ENCODE measurements at regions not wholly inside any gene's neighbourhood (a gene's known extent, or its start where the extent isn't known, plus 50 kb on each side); places are given as distances from the start of the nearest gene placed in this dataset.

GRCh38 chr5:62198421-62198820 is 107.6 kb upstream of the KIF2A start:
- TF ChIP-seq, protein P1, sequence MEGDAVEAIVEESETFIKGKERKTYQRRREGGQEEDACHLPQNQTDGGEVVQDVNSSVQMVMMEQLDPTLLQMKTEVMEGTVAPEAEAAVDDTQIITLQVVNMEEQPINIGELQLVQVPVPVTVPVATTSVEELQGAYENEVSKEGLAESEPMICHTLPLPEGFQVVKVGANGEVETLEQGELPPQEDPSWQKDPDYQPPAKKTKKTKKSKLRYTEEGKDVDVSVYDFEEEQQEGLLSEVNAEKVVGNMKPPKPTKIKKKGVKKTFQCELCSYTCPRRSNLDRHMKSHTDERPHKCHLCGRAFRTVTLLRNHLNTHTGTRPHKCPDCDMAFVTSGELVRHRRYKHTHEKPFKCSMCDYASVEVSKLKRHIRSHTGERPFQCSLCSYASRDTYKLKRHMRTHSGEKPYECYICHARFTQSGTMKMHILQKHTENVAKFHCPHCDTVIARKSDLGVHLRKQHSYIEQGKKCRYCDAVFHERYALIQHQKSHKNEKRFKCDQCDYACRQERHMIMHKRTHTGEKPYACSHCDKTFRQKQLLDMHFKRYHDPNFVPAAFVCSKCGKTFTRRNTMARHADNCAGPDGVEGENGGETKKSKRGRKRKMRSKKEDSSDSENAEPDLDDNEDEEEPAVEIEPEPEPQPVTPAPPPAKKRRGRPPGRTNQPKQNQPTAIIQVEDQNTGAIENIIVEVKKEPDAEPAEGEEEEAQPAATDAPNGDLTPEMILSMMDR (conservative IDR thresholded peaks at IDR 0.05): no peak
- 89 to 100% methylated on average over 1 to 2 of the region's 2 CpGs for WGBS, 2 experiments (ENCODE audit: insufficient coverage in 1 of 2, insufficient read length in 1 of 2)
- Histone ChIP-seq H3K36me3 (ENCODE audit: control insufficient read depth, insufficient read depth, low read length) (no peaks in the 10 kb centered on the region), H3K4me3 (ENCODE audit: low read length) (no peak overlapping the region), H3K27ac (ENCODE audit: low read depth, low read length) (no peak overlapping the region), H3K4me1 (ENCODE audit: control insufficient read depth, insufficient read depth, low read length) (no peaks in the 10 kb centered on the region), H3K9ac (ENCODE audit: extremely low read depth, low read length, poor library complexity, severe bottlenecking) (no peak overlapping the region), H3K9me3 (ENCODE audit: control insufficient read depth, low read length) (peaks cover 15% of the 10 kb centered on the region), H3K27me3 (ENCODE audit: control insufficient read depth, insufficient read depth, low read length, poor library complexity, severe bottlenecking) (no peaks in the 10 kb centered on the region)
- Mint-ChIP-seq H3K27me3 (ENCODE audit: insufficient read depth) (peaks cover 3% of the 10 kb centered on the region), H3K4me3 (no peak overlapping the region), H3K36me3 (ENCODE audit: low read depth) (peaks cover 3% of the 10 kb centered on the region), H3K4me1 (no peaks in the 10 kb centered on the region), H3K27ac (no peak overlapping the region), H3K9me3 (peaks cover 10% of the 10 kb centered on the region)
- no peak for DNase-seq

DNA sequence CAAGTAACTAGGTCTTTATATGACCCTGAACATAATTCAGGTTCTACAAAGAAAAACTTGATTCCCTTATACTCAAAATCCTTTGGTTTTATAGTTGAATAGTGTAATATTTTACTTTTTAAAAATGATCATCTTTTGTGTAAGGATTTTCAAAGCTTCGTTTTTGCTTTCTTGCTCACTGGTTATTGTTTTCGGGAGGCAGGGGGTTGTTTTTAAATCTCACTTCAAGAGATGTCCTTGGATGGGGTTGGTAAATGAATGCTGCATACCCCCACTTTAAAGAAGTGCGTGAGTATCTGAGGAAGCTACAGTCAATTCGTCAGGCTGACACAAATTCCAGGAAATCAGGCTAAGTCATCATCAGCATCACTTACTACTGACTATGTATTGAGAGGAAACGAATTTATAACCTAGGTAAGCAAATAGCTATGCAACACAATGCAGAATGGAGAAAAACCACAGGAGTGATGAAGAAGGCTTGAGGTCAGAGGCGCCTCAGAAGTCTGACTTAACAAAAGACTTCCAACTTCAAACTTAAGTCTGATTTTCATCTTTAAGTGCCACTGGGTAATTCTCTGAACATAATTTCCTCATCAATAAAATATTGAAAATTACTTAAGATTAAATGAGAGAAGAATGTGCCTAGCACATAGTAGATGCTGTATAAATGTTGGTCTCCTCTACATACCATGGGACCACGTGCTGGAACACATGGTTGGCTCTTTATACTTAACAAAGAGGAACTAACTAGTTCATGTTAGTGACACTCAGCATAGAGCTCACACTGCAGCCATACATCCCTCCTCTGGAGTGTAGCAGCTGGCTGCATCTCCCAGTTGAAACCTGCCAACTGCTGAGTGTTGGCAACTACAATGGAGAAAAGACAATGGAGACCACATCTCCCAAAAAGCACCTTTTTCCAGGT is 106.0 kb upstream of the KIF2A start:
- H3K27me3 Mint-ChIP-seq (ENCODE audit: insufficient read depth): no peaks in the 10 kb centered on the region

GRCh38 chr5:62206150-62206829 is 99.7 kb upstream of the KIF2A start:
- Mint-ChIP-seq H3K27ac (no peak overlapping the region), H3K4me1 (peaks cover 17% of the 10 kb centered on the region), H3K4me3 (no peak overlapping the region), H3K36me3 (ENCODE audit: low read depth) (no peaks in the 10 kb centered on the region), H3K27me3 (ENCODE audit: insufficient read depth) (no peaks in the 10 kb centered on the region), H3K9me3 (no peaks in the 10 kb centered on the region)
- no peak overlapping the region for H3K27ac ChIP-seq (ENCODE audit: low read depth, low read length)
- no peaks in the 10 kb centered on the region for H3K27me3 ChIP-seq (ENCODE audit: control insufficient read depth, insufficient read depth, low read length, poor library complexity, severe bottlenecking)
- H3K4me3 ChIP-seq (ENCODE audit: low read length): no peak overlapping the region
- H3K36me3 ChIP-seq (ENCODE audit: control insufficient read depth, insufficient read depth, low read length): no peaks in the 10 kb centered on the region
- H3K9ac ChIP-seq (ENCODE audit: extremely low read depth, low read length, poor library complexity, severe bottlenecking): no peak overlapping the region
- peaks cover 3% of the 10 kb centered on the region for H3K4me1 ChIP-seq (ENCODE audit: control insufficient read depth, insufficient read depth, low read length)
- TF ChIP-seq, protein P1 (conservative IDR thresholded peaks at IDR 0.05): peak; percentile 68
- DNase-seq: peak; percentile 83
- 55 to 68% methylated on average over 7 to 8 of the region's 9 CpGs for WGBS, 2 experiments (ENCODE audit: insufficient coverage in 1 of 2, insufficient read length in 1 of 2)
- H3K9me3 ChIP-seq (ENCODE audit: control insufficient read depth, low read length): no peaks in the 10 kb centered on the region

More for the DNA sequence above, 106.0 kb upstream of the KIF2A start:
- Histone ChIP-seq H3K4me3 (ENCODE audit: low read length) (no peak overlapping the region), H3K27me3 (ENCODE audit: control insufficient read depth, insufficient read depth, low read length, poor library complexity, severe bottlenecking) (no peaks in the 10 kb centered on the region), H3K36me3 (ENCODE audit: control insufficient read depth, insufficient read depth, low read length) (no peaks in the 10 kb centered on the region), H3K9ac (ENCODE audit: extremely low read depth, low read length, poor library complexity, severe bottlenecking) (no peak overlapping the region), H3K4me1 (ENCODE audit: control insufficient read depth, insufficient read depth, low read length) (no peaks in the 10 kb centered on the region), H3K9me3 (ENCODE audit: control insufficient read depth, low read length) (no peaks in the 10 kb centered on the region), H3K27ac (ENCODE audit: low read depth, low read length) (no peak overlapping the region)
- no peaks in the 10 kb centered on the region for H3K4me1 Mint-ChIP-seq
- no peak for DNase-seq
- H3K36me3 Mint-ChIP-seq (ENCODE audit: low read depth): no peaks in the 10 kb centered on the region
- no peak overlapping the region for H3K4me3 Mint-ChIP-seq
- WGBS, 2 experiments (ENCODE audit: insufficient coverage in 1 of 2, insufficient read length in 1 of 2): 88 to 90% methylated on average over 3 to 7 of the region's 7 CpGs
- H3K27ac Mint-ChIP-seq: no peak overlapping the region
- no peaks in the 10 kb centered on the region for H3K9me3 Mint-ChIP-seq
- TF ChIP-seq, protein P1 (conservative IDR thresholded peaks at IDR 0.05): no peak
